AG04449 (cell line): ENCODE measurements at regions not wholly inside any gene's neighbourhood (a gene's known extent, or its start where the extent isn't known, plus 50 kb on each side); places are given as distances from the start of the nearest gene placed in this dataset.

ENCODE experiments used
- CTCF ChIA-PET: fragments of 350-600 bp; formaldehyde crosslinking; extraction: SDS; loops from one replicate; lab custom pipeline; 2021; ENCODE audit warnings: antibody characterized with exemption; lab: Yijun Ruan, JAX
- POLR2A ChIA-PET: fragments of 400-600, 350-600 bp; formaldehyde crosslinking; extraction: SDS; loops from one replicate; lab custom pipeline; 2020; ENCODE audit warnings: antibody characterized with exemption, inconsistent platforms; lab: Yijun Ruan, JAX
- DNase-seq: peaks from one replicate; pipeline ENCODE4 v3.0.0-alpha.2; 2010; ENCODE audit warnings: low read depth, low spot score
- H3K4me3 ChIP-seq: 2 replicates; pipeline ENCODE4 v1.5.1; 2011; ENCODE audit warnings: low read depth, mild to moderate bottlenecking, control low read depth, low read length
- TF ChIP-seq, protein P1 (sequence below): IDR thresholded peaks from one replicate; pipeline ENCODE4 v1.5.1; 2011; ENCODE audit warnings: mild to moderate bottlenecking, moderate library complexity, low read length, control low read depth, inconsistent platforms; ENCODE audit not compliant: insufficient read depth; ENCODE audit errors: missing control alignments

DNA sequence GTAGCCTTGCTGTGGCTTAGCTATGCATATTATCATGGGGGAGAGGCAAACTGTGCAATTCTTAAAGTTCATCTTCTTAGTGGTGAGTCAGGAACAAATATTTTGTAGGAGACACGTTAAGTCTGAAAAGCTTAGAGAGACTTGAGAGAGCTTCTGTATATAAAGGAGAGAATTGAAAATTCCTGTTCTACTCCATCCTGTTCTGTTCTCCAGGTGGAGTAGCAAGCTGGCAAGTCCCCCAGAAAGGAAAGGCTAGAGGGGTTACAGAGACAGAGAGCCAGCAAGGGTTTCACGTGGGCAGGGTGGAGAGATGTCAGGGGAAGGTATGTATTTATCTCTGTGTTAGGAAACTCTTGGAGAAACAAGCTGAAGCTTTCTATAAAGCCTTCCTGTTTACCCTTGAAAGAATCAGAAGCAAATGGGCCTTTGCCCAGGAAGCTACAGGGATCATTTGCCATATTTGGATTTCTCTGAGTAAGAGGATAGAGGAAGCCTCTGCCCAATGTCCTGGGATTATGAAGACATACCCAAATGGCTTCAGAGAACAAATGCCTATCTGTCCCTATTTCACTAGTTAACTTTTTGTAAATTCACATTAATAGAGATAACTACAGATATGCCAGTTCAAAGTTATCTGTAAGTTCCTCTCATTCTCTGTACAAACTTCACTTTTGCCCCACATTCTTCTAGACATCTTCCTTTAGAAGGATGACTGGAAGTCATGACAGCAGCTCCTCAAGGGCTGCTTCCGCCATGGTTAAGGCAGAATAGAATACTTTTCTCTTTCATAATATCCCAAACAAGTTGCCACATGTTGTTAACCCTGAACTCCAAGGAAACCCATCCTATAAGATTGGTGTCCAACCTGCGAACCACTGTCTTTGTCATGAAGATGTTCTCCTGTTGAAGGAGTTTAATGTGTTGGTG lies 126.7 kb upstream of the NEDD9 start:
- ChIA-PET POLR2A (no interaction called here), CTCF (interaction anchor here (0.9 kb wide), 1 partner anchor 12 kb away, joined by 3 read pairs; no protein-coding TSS in a partner anchor)
- TF ChIP-seq, protein P1, sequence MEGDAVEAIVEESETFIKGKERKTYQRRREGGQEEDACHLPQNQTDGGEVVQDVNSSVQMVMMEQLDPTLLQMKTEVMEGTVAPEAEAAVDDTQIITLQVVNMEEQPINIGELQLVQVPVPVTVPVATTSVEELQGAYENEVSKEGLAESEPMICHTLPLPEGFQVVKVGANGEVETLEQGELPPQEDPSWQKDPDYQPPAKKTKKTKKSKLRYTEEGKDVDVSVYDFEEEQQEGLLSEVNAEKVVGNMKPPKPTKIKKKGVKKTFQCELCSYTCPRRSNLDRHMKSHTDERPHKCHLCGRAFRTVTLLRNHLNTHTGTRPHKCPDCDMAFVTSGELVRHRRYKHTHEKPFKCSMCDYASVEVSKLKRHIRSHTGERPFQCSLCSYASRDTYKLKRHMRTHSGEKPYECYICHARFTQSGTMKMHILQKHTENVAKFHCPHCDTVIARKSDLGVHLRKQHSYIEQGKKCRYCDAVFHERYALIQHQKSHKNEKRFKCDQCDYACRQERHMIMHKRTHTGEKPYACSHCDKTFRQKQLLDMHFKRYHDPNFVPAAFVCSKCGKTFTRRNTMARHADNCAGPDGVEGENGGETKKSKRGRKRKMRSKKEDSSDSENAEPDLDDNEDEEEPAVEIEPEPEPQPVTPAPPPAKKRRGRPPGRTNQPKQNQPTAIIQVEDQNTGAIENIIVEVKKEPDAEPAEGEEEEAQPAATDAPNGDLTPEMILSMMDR = no peak
- no peak overlapping the region for H3K4me3 ChIP-seq
- DNase-seq = no peak

DNA sequence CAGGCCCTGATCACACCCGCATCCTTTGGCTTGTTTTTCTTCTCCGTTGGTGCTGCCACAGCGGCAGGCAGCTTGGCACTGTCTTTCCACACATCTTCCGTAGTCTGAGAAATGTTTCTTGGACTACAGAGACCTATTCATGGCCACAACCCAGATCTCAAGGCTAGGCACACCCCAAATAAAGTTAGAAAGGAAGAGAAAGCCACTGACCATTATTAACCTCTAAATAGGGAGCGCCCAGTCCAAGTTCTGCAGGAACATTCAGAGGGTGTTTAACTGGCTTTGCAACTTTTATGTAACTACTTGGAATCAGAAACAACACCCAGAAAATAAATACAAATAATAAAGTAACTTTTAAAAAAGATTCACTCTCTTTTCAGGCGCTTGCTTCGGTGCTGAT lies 124.8 kb upstream of the NEDD9 start:
- TF ChIP-seq, protein P1 = no peak
- H3K4me3 ChIP-seq = no peak overlapping the region
- DNase-seq = no peak
- CTCF ChIA-PET = interaction anchor here (1.2 kb wide), 1 partner anchor 11 kb away, joined by 4 read pairs; no protein-coding TSS in a partner anchor
- POLR2A ChIA-PET = no interaction called here

DNA sequence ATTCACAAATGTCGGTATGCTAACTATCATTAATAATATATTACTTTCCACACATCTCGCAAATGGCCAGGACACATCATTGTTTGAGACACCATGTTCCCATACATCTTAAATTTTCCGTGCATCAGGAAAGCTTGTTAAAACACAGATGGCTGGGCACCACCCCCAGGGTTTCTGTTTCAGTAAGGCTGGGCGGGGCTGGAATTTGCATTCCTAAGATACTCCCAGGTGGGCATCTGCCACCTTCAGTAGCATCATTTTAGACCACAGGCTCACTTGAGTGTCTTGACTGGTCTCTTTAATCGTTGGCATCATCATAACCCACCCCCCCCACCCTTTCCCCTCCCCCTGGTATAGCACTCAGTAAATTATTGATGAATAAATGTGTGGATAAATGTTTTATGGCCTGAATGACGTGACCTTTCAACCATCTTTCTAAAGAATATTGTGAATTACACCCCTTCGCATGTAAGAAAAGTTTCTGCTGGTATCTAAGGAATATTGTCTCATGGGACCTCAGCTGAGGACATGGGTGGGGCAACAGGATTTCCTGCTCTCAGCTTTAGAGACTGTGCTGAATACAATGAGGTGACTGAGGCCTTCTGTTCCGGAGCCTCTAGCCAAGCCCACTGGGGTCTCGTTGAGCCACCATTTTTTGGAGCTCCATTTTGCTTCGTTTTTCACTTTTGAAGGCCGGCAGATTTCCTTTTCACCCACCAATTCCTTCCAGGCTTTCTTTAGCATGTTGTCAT lies 124.1 kb upstream of the NEDD9 start:
- ChIA-PET CTCF (interaction anchor here (1.2 kb wide), 1 partner anchor 11 kb away, joined by 4 read pairs; no protein-coding TSS in a partner anchor), POLR2A (no interaction called here)
- no peak overlapping the region for H3K4me3 ChIP-seq
- no peak for DNase-seq
- TF ChIP-seq, protein P1 = no peak

DNA sequence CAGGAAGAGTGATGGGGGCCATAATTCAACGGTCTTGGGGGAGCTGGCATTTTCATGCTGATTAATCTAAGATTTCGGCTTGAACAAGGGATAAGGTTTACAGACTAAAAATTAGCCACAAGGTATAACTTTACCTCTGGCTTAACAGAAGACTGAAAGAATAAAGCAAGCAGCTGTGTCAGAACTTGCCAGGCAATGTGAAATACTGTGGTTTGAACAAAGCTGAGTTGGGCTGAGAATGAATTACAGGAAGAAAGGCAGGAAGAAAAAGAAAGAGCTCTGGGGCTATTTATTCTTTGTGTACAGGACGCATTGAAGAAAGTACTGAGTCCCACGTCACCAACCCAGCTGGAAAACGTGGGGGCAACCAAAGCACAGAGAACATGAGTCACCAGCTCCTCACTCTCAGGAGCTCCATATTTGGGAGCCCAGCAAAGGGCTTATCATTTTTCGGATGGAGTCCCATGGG lies 121.5 kb upstream of the NEDD9 start:
- ChIA-PET POLR2A (interaction anchor here (0.6 to 1.2 kb wide), 2 partner anchors 13 to 57 kb away, joined by 3 read pairs; no protein-coding TSS in a partner anchor), CTCF (no interaction called here)
- TF ChIP-seq, protein P1 = no peak
- H3K4me3 ChIP-seq = no peak overlapping the region
- DNase-seq = no peak

DNA sequence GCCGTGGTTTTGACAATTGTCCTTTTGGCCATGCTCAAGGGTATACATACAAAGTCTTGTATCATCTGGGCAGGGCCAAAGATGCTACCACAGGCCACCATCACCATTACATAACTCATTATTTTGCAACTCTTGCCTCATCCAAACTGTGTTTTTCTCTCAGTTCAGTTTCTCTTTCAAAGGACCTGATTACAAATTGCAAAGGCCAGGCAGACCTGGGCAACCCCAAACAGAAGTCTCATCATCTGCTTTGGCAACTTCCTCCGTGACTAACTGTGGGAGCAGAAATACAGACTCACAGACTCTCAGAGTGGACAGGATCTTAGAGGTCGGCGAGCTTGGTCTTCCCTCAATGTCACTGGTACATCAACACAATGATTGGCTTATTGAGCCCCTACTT lies 117.8 kb upstream of the NEDD9 start:
- POLR2A ChIA-PET = no interaction called here
- TF ChIP-seq, protein P1 = no peak
- H3K4me3 ChIP-seq = no peak overlapping the region
- no peak for DNase-seq
- CTCF ChIA-PET = no interaction called here
